Endodermal cell (in vitro differentiated cells): ENCODE measurements at regions not wholly inside any gene's neighbourhood (a gene's known extent, or its start where the extent isn't known, plus 50 kb on each side); places are given as distances from the start of the nearest gene placed in this dataset.

Experiments
- DNase-seq: peaks from one replicate; pipeline ENCODE4 v3.0.0-alpha.2; 2017
- H3K27ac ChIP-seq: 2 replicates; pipeline ENCODE4 v1.5.1; 2013; ENCODE audit warnings: mild to moderate bottlenecking, low read depth, low read length, moderate library complexity
- H3K27me3 ChIP-seq: 2 replicates; pipeline ENCODE4 v1.6.1; 2013; ENCODE audit warnings: mild to moderate bottlenecking, low read length, moderate library complexity; ENCODE audit not compliant: insufficient read depth, control insufficient read depth, poor library complexity, severe bottlenecking
- H3K36me3 ChIP-seq: 2 replicates; pipeline ENCODE4 v1.7.0; 2013; ENCODE audit warnings: mild to moderate bottlenecking, low read length, moderate library complexity; ENCODE audit not compliant: control insufficient read depth, insufficient read depth
- H3K4me1 ChIP-seq: one replicate; pipeline ENCODE4 v1.7.0; 2013; ENCODE audit warnings: low read length; ENCODE audit not compliant: control insufficient read depth, insufficient read depth
- H3K4me3 ChIP-seq: 2 replicates; pipeline ENCODE4 v1.5.1; 2013; ENCODE audit warnings: mild to moderate bottlenecking, low read length, moderate library complexity
- H3K9ac ChIP-seq: 2 replicates; pipeline ENCODE4 v1.6.1; 2013; ENCODE audit warnings: mild to moderate bottlenecking, low read length, moderate library complexity; ENCODE audit not compliant: poor library complexity, severe bottlenecking; ENCODE audit errors: extremely low read depth
- H3K9me3 ChIP-seq: 2 replicates; pipeline ENCODE4 v1.6.1; 2013; ENCODE audit warnings: mild to moderate bottlenecking, low read length, moderate library complexity; ENCODE audit not compliant: control insufficient read depth
- H3K27ac Mint-ChIP-seq: 2 replicates; pipeline ENCODE4 v1.8.0; 2020; ENCODE audit warnings: mixed read lengths
- H3K27me3 Mint-ChIP-seq: 2 replicates; pipeline ENCODE4 v1.8.0; 2021; ENCODE audit warnings: mild to moderate bottlenecking, mixed read lengths; ENCODE audit not compliant: insufficient read depth
- H3K36me3 Mint-ChIP-seq: 2 replicates; pipeline ENCODE4 v1.8.0; 2020; ENCODE audit warnings: low read depth, mixed read lengths
- H3K4me1 Mint-ChIP-seq: 2 replicates; pipeline ENCODE4 v1.8.0; 2020; ENCODE audit warnings: mixed read lengths
- H3K4me3 Mint-ChIP-seq: 2 replicates; pipeline ENCODE4 v1.8.0; 2020; ENCODE audit warnings: mild to moderate bottlenecking, moderate library complexity, mixed read lengths
- H3K9me3 Mint-ChIP-seq: 2 replicates; pipeline ENCODE4 v1.8.0; 2020; ENCODE audit warnings: mild to moderate bottlenecking, mixed read lengths
- CTCF ChIP-seq: fragments of 200-600 bp; sonication (generic); conservative IDR thresholded peaks from 2 replicates; pipeline ENCODE4 v1.5.0; 2021; ENCODE audit warnings: antibody characterized with exemption, mild to moderate bottlenecking
- WGBS, 2 experiments: methylation state at CpG; one replicate each; pipeline versions ENCODE4 v1.1.5 to v1.1.7; 2013; ENCODE audit warnings: missing lambda C conversion rate in 2 of 2, mixed read lengths in 1 of 2; ENCODE audit not compliant: insufficient coverage in 1 of 2, insufficient read length in 1 of 2; 5-methylcytosine and 5-hydroxymethylcytosine counted together

GRCh38 chr9:85129514-85129913 is 460.0 kb downstream of the NTRK2 start:
- TF ChIP-seq CTCF, result no peak
- H3K9me3 Mint-ChIP-seq, result peaks cover 19% of the 10 kb centered on the region
- peaks cover 3% of the 10 kb centered on the region for H3K36me3 Mint-ChIP-seq
- H3K27ac ChIP-seq, result no peak overlapping the region
- DNase-seq, result no peak
- H3K9ac ChIP-seq, result no peak overlapping the region
- H3K4me3 Mint-ChIP-seq, result no peak overlapping the region
- H3K4me1 Mint-ChIP-seq, result peaks cover 6% of the 10 kb centered on the region
- H3K27ac Mint-ChIP-seq, result no peak overlapping the region
- H3K27me3 Mint-ChIP-seq, result peaks cover 71% of the 10 kb centered on the region
- WGBS, 2 experiments, result 45 to 100% methylated on average over 1 to 2 of the region's 2 CpGs
- H3K4me3 ChIP-seq, result no peak overlapping the region
- no peaks in the 10 kb centered on the region for H3K36me3 ChIP-seq
- H3K4me1 ChIP-seq, result no peaks in the 10 kb centered on the region
- H3K27me3 ChIP-seq, result no peaks in the 10 kb centered on the region
- peaks cover 5% of the 10 kb centered on the region for H3K9me3 ChIP-seq

GRCh38 chr9:85118990-85119755 is 449.6 kb downstream of the NTRK2 start:
- no peaks in the 10 kb centered on the region for H3K4me1 ChIP-seq
- WGBS, 2 experiments, result no CpG with 5 or more reads among the region's 1 CpG
- H3K36me3 Mint-ChIP-seq, result no peaks in the 10 kb centered on the region

GRCh38 chr9:85117831-85118230 is 448.3 kb downstream of the NTRK2 start:
- WGBS, 2 experiments, result 85 to 86% methylated on average over 1 to 4 of the region's 4 CpGs
- no peaks in the 10 kb centered on the region for H3K4me1 Mint-ChIP-seq
- Histone ChIP-seq H3K27me3 (no peaks in the 10 kb centered on the region), H3K36me3 (no peaks in the 10 kb centered on the region), H3K27ac (no peak overlapping the region), H3K4me1 (no peaks in the 10 kb centered on the region), H3K9ac (no peak overlapping the region), H3K9me3 (no peaks in the 10 kb centered on the region), H3K4me3 (no peak overlapping the region)
- no peak for DNase-seq
- no peak for TF ChIP-seq CTCF
- H3K4me3 Mint-ChIP-seq, result no peak overlapping the region
- no peak overlapping the region for H3K27ac Mint-ChIP-seq
- H3K9me3 Mint-ChIP-seq, result peaks cover 2% of the 10 kb centered on the region
- no peaks in the 10 kb centered on the region for H3K36me3 Mint-ChIP-seq
- peaks cover 15% of the 10 kb centered on the region for H3K27me3 Mint-ChIP-seq

More at GRCh38 chr9:85118990-85119755, 449.6 kb downstream of the NTRK2 start:
- H3K36me3 ChIP-seq, result no peaks in the 10 kb centered on the region
- Mint-ChIP-seq H3K9me3 (peaks cover 5% of the 10 kb centered on the region), H3K27ac (no peak overlapping the region), H3K4me1 (no peaks in the 10 kb centered on the region), H3K27me3 (peaks cover 12% of the 10 kb centered on the region), H3K4me3 (no peak overlapping the region)
- no peak for TF ChIP-seq CTCF
- H3K27ac ChIP-seq, result no peak overlapping the region
- H3K9ac ChIP-seq, result no peak overlapping the region
- no peaks in the 10 kb centered on the region for H3K9me3 ChIP-seq
- H3K4me3 ChIP-seq, result no peak overlapping the region
- DNase-seq, result no peak
- H3K27me3 ChIP-seq, result no peaks in the 10 kb centered on the region
